ENCODE measurements at regions not wholly inside any gene's neighbourhood (a gene's known extent, or its start where the extent isn't known, plus 50 kb on each side); places are given as distances from the start of the nearest gene placed in this dataset.

- DNase-seq: no peak
Measured at GRCh38 chr16:73521499-73521898, 473.6 kb upstream of the ZFHX3 start.

- DNase-seq: no peak
Measured at GRCh38 chr16:73515616-73516015, 467.7 kb upstream of the ZFHX3 start.

GRCh38 chr16:73510852-73511251 is 462.9 kb upstream of the ZFHX3 start:
- no peak for DNase-seq

- DNase-seq: no peak
Measured at GRCh38 chr16:73506568-73507056, 458.7 kb upstream of the ZFHX3 start.

- DNase-seq: no peak
Measured at GRCh38 chr16:73505577-73505976, 457.6 kb upstream of the ZFHX3 start.

- DNase-seq: no peak
Measured at GRCh38 chr16:73504591-73505575, 457.0 kb upstream of the ZFHX3 start.

- DNase-seq: no peak
Measured at GRCh38 chr16:73503093-73503492, 455.2 kb upstream of the ZFHX3 start.

- no peak for DNase-seq
Measured at GRCh38 chr16:73499276-73499675, 451.3 kb upstream of the ZFHX3 start.

GRCh38 chr16:73485880-73486279 is 438.0 kb upstream of the ZFHX3 start:
- DNase-seq: no peak

GRCh38 chr16:73483934-73484711 is 436.2 kb upstream of the ZFHX3 start:
- DNase-seq: no peak

- no peak for DNase-seq
Measured at GRCh38 chr16:73483076-73483791, 435.3 kb upstream of the ZFHX3 start.

- DNase-seq: no peak
Measured at GRCh38 chr16:73482310-73482709, 434.4 kb upstream of the ZFHX3 start.

- DNase-seq: no peak
Measured at GRCh38 chr16:73480381-73480780, 432.5 kb upstream of the ZFHX3 start.

- DNase-seq: no peak
Measured at GRCh38 chr16:73473713-73474112, 425.8 kb upstream of the ZFHX3 start.

GRCh38 chr16:73464834-73465233 is 416.9 kb upstream of the ZFHX3 start:
- DNase-seq: no peak

GRCh38 chr16:73459586-73459985 is 411.7 kb upstream of the ZFHX3 start:
- DNase-seq: no peak

GRCh38 chr16:73457851-73458250 is 409.9 kb upstream of the ZFHX3 start:
- DNase-seq: no peak

- DNase-seq: no peak
Measured at GRCh38 chr16:73448970-73449369, 401.0 kb upstream of the ZFHX3 start.

GRCh38 chr16:73447846-73448245 is 399.9 kb upstream of the ZFHX3 start:
- no peak for DNase-seq

- no peak for DNase-seq
Measured at GRCh38 chr16:73434621-73435020, 386.7 kb upstream of the ZFHX3 start.

- no peak for DNase-seq
Measured at GRCh38 chr16:73433731-73434307, 385.9 kb upstream of the ZFHX3 start.

- DNase-seq: no peak
Measured at GRCh38 chr16:73432850-73433730, 385.2 kb upstream of the ZFHX3 start.
